Effector CD4-positive, alpha-beta T cell (primary cell): ENCODE measurements at regions not wholly inside any gene's neighbourhood (a gene's known extent, or its start where the extent isn't known, plus 50 kb on each side); places are given as distances from the start of the nearest gene placed in this dataset.
"Not testable (repeated sequence)": the region's sequence is repeated elsewhere in the genome, so short reads cannot be mapped to it uniquely, and the experiment has no call there.

Experiments
- DNase-seq: peaks from one replicate; pipeline ENCODE4 v3.0.0-alpha.2; 2020

DNA sequence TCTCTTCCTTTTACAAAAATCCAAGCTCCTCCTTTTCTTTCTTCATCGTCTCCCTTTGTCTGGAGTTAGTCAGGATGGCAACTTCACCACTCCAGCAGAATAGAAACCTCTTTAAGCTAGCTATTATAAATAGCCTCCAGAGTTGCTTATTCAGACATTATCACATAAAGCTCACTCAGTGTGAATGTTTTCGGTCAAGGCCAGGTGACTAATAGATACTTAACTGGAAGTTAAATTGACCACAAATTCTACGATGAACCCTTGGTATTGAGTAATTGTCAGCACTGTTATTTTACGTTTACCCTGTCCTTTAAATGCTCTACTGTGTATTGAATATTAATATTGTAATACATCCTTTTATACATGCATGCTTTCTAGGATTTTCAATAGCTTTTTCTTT lies 340.4 kb downstream of the OTUD1 start:
- DNase-seq: no peak

DNA sequence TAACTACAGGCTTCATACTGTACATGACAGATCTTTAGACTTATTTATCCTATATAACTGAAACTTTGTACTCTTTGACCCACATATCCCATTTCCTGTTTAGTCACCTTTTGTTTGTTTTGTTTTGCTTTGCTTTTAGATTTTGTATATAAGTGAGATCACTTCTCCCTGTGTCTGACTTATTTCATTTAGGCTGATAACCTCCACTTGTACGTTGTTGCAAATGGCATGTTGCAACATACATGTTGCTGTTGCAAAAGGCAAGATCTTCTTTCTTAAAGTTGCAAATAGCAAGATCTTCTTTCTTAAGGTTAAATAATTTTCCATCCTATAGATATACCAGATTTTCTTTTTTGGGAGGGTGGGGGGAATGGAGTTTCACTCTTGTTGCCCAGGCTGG lies 341.5 kb downstream of the OTUD1 start:
- DNase-seq: no peak

DNA sequence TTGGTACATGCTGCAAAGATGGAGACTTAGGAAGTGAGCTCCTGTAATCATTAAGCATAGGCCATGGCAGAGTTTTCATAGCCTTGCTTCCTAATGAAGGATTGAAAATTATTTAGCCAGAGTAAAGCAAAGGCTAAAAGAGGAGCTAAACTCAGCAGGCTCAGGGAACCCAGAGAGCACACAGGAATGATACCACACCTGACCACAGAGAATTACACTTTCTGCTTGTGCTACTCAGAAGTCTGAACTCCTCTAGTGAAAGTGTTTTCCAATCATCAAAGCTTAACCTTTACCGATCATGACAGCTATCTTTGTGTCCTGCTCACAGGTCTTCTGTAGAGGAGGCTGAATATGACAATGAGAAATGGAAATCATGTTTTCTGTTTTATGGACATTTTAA lies 347.7 kb downstream of the OTUD1 start:
- DNase-seq: no peak

GRCh38 chr10:23793577-23793976 lies 354.7 kb downstream of the OTUD1 start:
- no peak for DNase-seq

DNA sequence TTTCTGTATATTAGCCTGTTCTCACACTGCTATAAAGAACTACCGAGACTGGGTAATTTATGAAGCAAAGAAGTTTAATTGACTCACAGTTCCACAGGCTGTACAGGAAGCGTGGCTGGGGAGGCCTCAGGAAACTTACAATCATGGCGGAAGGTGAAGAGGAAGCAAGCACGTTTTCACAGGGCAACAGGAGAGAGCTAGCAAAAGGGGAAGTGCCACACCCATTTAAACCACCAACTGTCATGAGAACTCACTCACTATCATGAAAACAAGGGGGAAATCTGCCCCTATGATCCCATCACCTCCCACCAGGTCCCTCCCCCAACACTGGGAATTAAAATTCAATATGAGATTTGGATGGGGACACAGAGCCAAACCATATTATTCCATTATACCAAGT lies 358.6 kb downstream of the OTUD1 start:
- not testable (repeated sequence) for DNase-seq

DNA sequence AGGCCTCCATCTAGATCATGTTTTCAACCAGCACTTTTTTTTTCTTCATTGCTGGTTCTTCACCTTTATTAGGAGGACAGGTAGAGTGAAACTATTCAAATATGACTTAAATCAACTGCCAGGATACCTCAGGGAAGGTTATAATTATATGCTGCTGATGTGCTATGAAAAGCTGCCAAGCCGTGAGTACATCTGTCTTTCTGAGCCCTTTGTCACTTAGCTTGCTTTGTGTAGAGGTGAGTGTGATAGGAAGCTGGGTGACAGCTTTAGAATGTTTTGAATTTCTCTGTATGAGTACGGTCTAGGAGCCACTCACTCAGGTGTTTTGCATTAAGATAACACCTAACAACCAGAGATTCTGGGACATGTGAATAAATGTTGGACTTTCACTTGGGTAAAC lies 365.2 kb downstream of the OTUD1 start:
- no peak for DNase-seq

DNA sequence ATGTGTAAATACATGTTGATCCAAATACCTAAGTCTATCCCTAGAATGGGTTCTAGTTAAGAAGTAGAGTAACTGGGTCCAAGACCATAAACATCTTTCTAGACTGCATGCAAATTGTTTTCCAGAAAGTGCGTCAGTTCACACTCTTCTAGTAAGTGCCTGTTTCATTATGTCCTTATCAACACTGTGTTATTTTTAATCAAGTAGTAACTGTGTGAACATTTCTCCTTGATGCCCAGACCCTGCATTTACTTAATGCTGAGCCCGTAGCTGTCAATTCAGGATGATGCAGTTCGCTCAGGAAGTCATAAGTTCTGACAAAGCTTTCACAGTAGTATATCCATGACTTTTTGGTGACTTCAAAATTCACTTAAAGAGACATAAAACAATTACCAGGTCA lies 374.8 kb downstream of the OTUD1 start:
- no peak for DNase-seq

DNA sequence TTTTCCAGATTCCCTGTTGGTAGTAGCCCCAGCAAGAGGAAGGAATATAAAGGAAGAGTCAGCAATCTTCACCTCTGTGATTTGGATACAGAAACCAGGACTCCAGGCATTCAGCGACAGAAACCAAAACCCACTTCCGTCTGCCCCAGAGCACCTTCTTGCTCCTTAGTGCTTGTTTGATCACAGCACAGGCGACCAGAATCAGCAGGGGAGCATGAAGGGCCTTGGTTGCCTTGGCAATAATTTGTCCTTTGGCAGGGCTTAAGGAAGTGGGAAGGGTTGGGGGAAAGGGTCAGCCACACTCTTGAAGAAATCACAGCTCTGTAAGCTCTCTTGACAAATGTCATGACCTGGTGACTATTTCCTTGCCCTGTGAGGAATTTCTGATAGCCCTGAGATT lies 379.6 kb downstream of the OTUD1 start:
- no peak for DNase-seq

DNA sequence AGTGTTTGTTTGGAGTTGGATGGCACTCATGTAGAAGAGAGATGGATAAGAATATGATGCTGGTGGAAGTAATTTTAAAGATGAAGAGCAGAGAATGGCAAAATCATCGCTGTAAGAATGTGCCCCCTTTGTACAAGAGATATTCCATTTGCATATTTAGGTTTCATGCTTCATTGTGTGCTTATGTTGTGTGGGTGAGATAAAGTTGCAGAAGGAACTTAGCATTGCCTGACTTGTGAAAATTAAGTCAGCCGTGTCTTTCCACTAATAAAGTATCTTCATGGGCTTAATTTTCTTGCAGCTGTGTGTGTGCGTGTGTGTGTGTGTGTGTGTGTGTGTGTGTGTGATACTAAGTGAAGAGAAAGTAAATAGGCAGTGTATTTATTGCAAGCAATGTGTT lies 381.9 kb downstream of the OTUD1 start:
- DNase-seq: no peak

DNA sequence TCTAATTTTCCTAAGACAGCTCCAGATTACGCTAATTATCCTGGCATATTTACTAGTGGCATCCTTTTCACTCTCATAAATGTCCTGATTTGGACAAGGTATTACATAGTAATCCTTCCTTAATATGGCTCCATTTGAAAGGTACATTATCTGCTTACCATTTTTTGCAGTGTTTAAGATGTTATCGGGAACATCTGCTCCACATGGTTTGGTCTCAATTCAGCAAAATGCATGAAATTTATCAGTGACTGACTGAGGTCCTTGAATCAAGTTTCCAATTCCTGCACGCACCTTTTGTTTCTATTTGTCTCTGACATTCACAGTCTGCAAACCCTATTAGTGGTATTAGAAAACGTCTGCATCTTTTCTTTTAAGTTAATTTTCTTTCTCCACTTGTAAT lies 384.1 kb upstream of the KIAA1217 start:
- no peak for DNase-seq

- no peak for DNase-seq
Measured at GRCh38 chr10:23826421-23826820, 382.5 kb upstream of the KIAA1217 start.

GRCh38 chr10:23829556-23829955 lies 379.4 kb upstream of the KIAA1217 start:
- DNase-seq: no peak

DNA sequence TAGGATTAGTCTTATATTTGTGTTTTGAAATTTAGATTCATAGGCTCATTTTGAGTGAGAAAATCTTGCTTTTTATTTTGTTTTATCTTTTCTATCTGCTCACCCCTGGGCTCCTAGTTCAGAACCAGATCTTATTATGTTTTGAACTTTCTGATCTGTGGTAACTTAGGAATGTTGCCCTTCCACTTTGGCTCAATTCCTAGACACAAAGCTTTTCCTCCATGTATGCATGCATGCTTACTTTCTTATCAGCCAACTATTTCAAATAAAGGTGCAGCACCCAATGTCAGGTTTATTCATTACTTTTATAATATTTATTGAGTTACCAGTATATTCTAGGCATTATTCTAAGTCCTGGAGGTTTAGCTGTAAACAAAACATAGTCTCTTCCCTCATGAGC lies 374.8 kb upstream of the KIAA1217 start:
- no peak for DNase-seq

- DNase-seq: no peak
Measured at GRCh38 chr10:23850631-23851030, 358.3 kb upstream of the KIAA1217 start.

DNA sequence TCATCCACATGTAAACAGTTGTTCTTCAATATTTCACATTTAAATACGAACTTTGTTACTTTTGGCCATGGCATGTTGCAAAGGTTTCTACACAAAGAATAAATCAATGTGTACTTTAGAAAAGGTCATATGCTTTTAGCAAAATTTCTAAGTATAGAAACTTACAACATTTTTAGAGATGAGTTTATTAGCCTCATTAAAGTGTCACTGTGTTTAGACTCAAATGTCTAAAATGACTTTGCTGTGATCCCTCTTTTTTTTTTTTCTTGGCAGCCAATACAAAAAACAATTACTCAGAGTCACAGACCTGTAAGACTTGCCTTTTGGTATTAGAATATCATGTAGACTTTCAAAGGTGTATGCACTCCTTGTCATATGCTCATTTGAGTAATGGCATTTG lies 349.3 kb upstream of the KIAA1217 start:
- no peak for DNase-seq

- DNase-seq: no peak
Measured at GRCh38 chr10:23864631-23865147, 344.2 kb upstream of the KIAA1217 start.

DNA sequence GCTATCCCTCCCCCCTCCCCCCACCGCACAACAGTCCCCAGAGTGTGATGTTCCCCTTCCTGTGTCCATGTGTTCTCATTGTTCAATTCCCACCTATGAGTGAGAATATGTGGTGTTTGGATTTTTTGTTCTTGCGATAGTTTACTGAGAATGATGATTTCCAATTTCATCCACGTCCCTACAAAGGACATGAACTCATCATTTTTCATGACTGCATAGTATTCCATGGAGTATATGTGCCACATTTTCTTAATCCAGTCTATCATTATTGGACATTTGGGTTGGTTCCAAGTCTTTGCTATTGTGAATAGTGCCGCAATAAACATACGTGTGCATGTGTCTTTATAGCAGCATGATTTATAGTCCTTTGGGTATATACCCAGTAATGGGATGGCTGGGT lies 342.0 kb upstream of the KIAA1217 start:
- not testable (repeated sequence) for DNase-seq

DNA sequence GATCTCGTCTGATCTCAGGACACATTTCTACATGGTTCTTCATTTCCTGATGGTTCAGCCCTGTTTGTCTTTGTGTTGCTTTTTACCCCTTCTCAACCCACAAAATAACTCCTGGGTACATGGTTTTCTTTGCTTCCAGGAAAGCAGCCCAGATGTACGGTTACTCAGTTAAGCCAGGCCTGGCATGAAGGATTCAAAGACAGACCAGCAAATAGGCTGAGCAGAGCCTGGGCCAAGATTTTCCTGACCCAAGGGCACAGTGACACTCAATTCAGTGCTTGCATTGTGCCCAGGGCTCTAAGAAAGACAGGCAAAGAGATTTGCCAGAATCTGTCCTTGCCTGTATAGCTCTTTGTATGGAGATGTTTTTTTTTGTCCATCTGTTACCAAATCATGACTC lies 340.8 kb upstream of the KIAA1217 start:
- DNase-seq: no peak

DNA sequence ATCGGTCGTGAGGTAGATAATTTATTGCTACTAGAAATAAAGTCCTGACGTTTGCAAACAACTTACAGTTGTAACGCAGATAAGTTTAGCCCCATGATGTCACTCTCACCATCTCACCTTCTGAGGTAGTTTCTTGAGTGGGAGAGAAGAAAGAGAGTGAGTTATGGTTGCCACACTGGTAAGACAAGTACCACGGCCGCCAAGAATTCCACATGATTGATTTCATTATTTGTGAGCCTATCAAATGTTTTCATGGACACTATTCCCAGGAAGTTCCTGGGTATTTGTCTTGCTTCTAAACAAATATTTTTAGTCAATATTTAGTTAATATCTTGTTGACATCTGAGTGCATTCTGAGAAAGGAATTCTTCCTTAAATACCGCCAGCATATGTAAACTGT lies 339.4 kb upstream of the KIAA1217 start:
- no peak for DNase-seq

- DNase-seq: no peak
Measured at GRCh38 chr10:23869996-23870395, 338.9 kb upstream of the KIAA1217 start.

DNA sequence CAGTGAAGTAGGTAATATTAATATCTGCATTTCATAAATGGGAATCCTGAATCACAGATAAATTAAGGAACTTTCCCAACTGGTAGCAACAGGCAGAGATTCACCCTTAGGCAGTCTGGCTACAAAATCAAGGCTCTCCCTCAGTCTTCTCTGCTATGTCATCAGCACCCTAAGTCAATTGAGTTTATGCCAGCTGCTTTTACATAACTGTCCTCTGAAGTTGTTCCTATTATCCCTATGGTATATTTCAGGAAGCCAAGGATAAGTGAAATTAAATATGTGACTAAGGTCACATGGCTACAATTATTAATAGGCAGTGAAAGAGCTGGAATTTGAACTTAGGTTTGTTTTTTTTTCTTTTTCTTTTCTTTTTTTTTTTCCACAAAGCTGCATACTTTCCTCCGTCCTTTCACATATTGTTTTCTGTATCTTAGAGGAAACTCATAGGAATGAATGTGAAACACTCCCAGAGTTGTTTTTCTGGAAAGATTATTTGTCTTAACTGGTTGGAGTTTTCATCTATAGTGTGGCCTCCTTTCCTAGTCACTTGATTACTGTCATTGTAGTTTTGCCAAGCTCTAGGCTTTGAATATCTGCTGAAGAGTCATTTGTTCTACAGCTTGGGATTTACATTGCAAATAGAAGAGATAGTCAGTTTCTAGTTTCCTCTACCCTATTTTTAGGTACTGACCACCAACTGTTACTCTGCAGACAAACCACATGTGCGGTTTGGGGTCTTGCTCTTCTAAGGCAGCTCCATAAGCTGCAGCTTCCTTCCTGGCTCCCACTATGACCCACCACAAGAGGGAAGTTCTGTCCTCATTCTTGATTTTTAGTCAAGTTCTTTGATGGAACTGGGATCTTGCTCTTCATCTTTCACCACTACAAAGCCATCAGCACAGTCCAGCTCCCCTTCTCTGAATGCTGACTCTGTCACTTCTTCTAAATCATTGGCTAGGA lies 338.0 kb upstream of the KIAA1217 start:
- DNase-seq: no peak

GRCh38 chr10:23872290-23872689 lies 336.6 kb upstream of the KIAA1217 start:
- DNase-seq: no peak

- DNase-seq: no peak
Measured at GRCh38 chr10:23877791-23878320, 331.1 kb upstream of the KIAA1217 start.

GRCh38 chr10:23884670-23885069 lies 324.3 kb upstream of the KIAA1217 start:
- no peak for DNase-seq
